Sigmoid colon (tissue), 6 donors: ENCODE measurements at regions not wholly inside any gene's neighbourhood (a gene's known extent, or its start where the extent isn't known, plus 50 kb on each side); places are given as distances from the start of the nearest gene placed in this dataset.

Experiments
- DNase-seq: peaks from one replicate; pipeline ENCODE4 v3.0.0-alpha.2; 2019
- H3K27ac ChIP-seq, 4 donors: fragments of 200-600 bp; sonication (generic); one replicate each; pipeline ENCODE4 v1.5.1; 2016 to 2019; ENCODE audit warnings: mild to moderate bottlenecking in 1 of 4
- H3K27me3 ChIP-seq, 3 donors: fragments of 200-600 bp; sonication (generic); one replicate each; pipeline ENCODE4 v1.5.1; 2019; ENCODE audit warnings: mild to moderate bottlenecking in 1 of 3
- H3K36me3 ChIP-seq, 4 donors: fragments of 200-600 bp; sonication (generic); one replicate each; pipeline ENCODE4 v1.5.1; 2016 to 2019
- H3K4me1 ChIP-seq, 4 donors: fragments of 200-600 bp; sonication (generic); one replicate each; pipeline ENCODE4 v1.5.1; 2017 to 2019
- H3K4me3 ChIP-seq, 4 donors: fragments of 200-600 bp; sonication (generic); one replicate each; pipeline ENCODE4 v1.5.1; 2017 to 2019; ENCODE audit warnings: mild to moderate bottlenecking in 2 of 4, moderate library complexity in 1 of 4
- H3K9me3 ChIP-seq, 4 donors: fragments of 200-600 bp in 3 of 4; sonication (generic) in 3 of 4; one replicate each; pipeline versions ENCODE4 v1.5.1 to v1.6.1; 2013 to 2019
- CTCF ChIP-seq, 4 experiments: fragments of 450-650 bp in 3 of 4; fragments of 200-600 bp in 1 of 4; IDR thresholded peaks; one replicate each; pipeline ENCODE4 v1.5.1; 2016 to 2019; ENCODE audit warnings: antibody characterized with exemption in 4 of 4, mild to moderate bottlenecking in 3 of 4, moderate library complexity in 2 of 4
- EP300 ChIP-seq, 4 donors: sonication (generic); formaldehyde crosslinking; IDR thresholded peaks; one replicate each; pipeline ENCODE4 v1.6.1; 2017; ENCODE audit warnings: antibody characterized with exemption in 4 of 4
- POLR2A ChIP-seq, 2 donors: fragments of 450-650 bp; IDR thresholded peaks; one replicate each; pipeline ENCODE4 v1.6.1; 2016; ENCODE audit warnings: antibody characterized with exemption in 2 of 2, mild to moderate bottlenecking in 2 of 2, moderate library complexity in 2 of 2
- POLR2AphosphoS5 ChIP-seq, 4 donors: sonication (generic); formaldehyde crosslinking; IDR thresholded peaks; one replicate each; pipeline ENCODE4 v1.6.1; 2017; ENCODE audit warnings: antibody characterized with exemption in 4 of 4
- WGBS, 2 donors: extraction: QIAGEN DNeasy Blood & Tissue Kit; methylation state at CpG; one replicate each; pipeline ENCODE4 v1.1.7; 2013; 5-methylcytosine and 5-hydroxymethylcytosine counted together
- intact Hi-C: fragments of 100-400 bp; cut with DNase I; formaldehyde crosslinking; loops from one replicate; pipeline ENCODE4 v1.15.1; 2023
- donor health status: healthy with polysubstance abuse.
- donor health status: healthy.

GRCh38 chr2:118290411-118291250 lies 202.4 kb downstream of the INSIG2 start:
- H3K4me3 ChIP-seq: no peak overlapping the region
- WGBS, 2 donors: 71 to 74% methylated on average over 8 of the region's 8 CpGs
- no peaks in the 10 kb centered on the region for H3K9me3 ChIP-seq
- no peaks in the 10 kb centered on the region for H3K36me3 ChIP-seq
- no peak for TF ChIP-seq POLR2AphosphoS5 (IDR thresholded peaks at IDR 0.05)
- no peak for DNase-seq
- intact Hi-C loops: no loop called here
- H3K4me1 ChIP-seq: no peaks in the 10 kb centered on the region
- peaks cover 0 to 3% (median 0%) of the 10 kb centered on the region in 3 donors for H3K27me3 ChIP-seq
- no peak overlapping the region for H3K27ac ChIP-seq

GRCh38 chr2:118279005-118279404 lies 190.7 kb downstream of the INSIG2 start:
- Histone ChIP-seq H3K27ac (no peak overlapping the region), H3K4me1 (no peaks in the 10 kb centered on the region), H3K36me3 (no peaks in the 10 kb centered on the region), H3K4me3 (no peak overlapping the region), H3K27me3 (peaks cover 0 to 15% (median 0%) of the 10 kb centered on the region in 3 donors), H3K9me3 (peaks cover 0 to 2% (median 0%) of the 10 kb centered on the region in 4 donors)
- intact Hi-C loops: no loop called here
- 59 to 60% methylated on average over 3 of the region's 3 CpGs for WGBS, 2 donors
- TF ChIP-seq EP300 (IDR thresholded peaks at IDR 0.05) (no peak), CTCF (IDR thresholded peaks at IDR 0.05) (no peak), POLR2A (IDR thresholded peaks at IDR 0.05) (no peak), POLR2AphosphoS5 (IDR thresholded peaks at IDR 0.05) (no peak)
- no peak for DNase-seq

- Histone ChIP-seq H3K36me3 (no peaks in the 10 kb centered on the region), H3K9me3 (peaks cover 0 to 2% (median 0%) of the 10 kb centered on the region in 4 donors), H3K4me3 (no peak overlapping the region), H3K4me1 (no peaks in the 10 kb centered on the region), H3K27ac (no peak overlapping the region), H3K27me3 (peaks cover 0 to 11% (median 0%) of the 10 kb centered on the region in 3 donors)
- intact Hi-C loops: no loop called here
- no peak for DNase-seq
- 88 to 91% methylated on average over 5 of the region's 5 CpGs for WGBS, 2 donors
- TF ChIP-seq POLR2A (IDR thresholded peaks at IDR 0.05): no peak
- TF ChIP-seq CTCF (IDR thresholded peaks at IDR 0.05): no peak
- TF ChIP-seq EP300 (IDR thresholded peaks at IDR 0.05): no peak
- TF ChIP-seq POLR2AphosphoS5 (IDR thresholded peaks at IDR 0.05): no peak
Measured at GRCh38 chr2:118278046-118278445, 189.8 kb downstream of the INSIG2 start.

- DNase-seq: no peak
- H3K4me1 ChIP-seq: no peaks in the 10 kb centered on the region
- peaks cover 0 to 5% (median 0%) of the 10 kb centered on the region in 3 donors for H3K27me3 ChIP-seq
- H3K27ac ChIP-seq: no peak overlapping the region
- WGBS, 2 donors: 83 to 84% methylated on average over 4 of the region's 4 CpGs
- TF ChIP-seq EP300 (IDR thresholded peaks at IDR 0.05): no peak
- no peak for TF ChIP-seq POLR2A (IDR thresholded peaks at IDR 0.05)
- TF ChIP-seq CTCF (IDR thresholded peaks at IDR 0.05): no peak
- TF ChIP-seq POLR2AphosphoS5 (IDR thresholded peaks at IDR 0.05): no peak
- H3K36me3 ChIP-seq: no peaks in the 10 kb centered on the region
- H3K4me3 ChIP-seq: no peak overlapping the region
- intact Hi-C loops: no loop called here
- H3K9me3 ChIP-seq: peaks cover 0 to 2% (median 0%) of the 10 kb centered on the region in 4 donors
Measured at GRCh38 chr2:118274841-118275510, 186.7 kb downstream of the INSIG2 start.

- no peak overlapping the region for H3K27ac ChIP-seq
- H3K4me3 ChIP-seq: no peak overlapping the region
- TF ChIP-seq POLR2A (IDR thresholded peaks at IDR 0.05): no peak
- no peak for TF ChIP-seq CTCF (IDR thresholded peaks at IDR 0.05)
- no peak for TF ChIP-seq POLR2AphosphoS5 (IDR thresholded peaks at IDR 0.05)
- no peak for TF ChIP-seq EP300 (IDR thresholded peaks at IDR 0.05)
- intact Hi-C loops: no loop called here
- no peak for DNase-seq
- 71 to 88% methylated on average over 5 of the region's 5 CpGs for WGBS, 2 donors
- H3K27me3 ChIP-seq: no peaks in the 10 kb centered on the region
- H3K9me3 ChIP-seq: no peaks in the 10 kb centered on the region
- no peaks in the 10 kb centered on the region for H3K36me3 ChIP-seq
- no peaks in the 10 kb centered on the region for H3K4me1 ChIP-seq
Measured at GRCh38 chr2:118272391-118272790, 184.1 kb downstream of the INSIG2 start.
